PC-9 (cell line): ENCODE measurements at regions not wholly inside any gene's neighbourhood (a gene's known extent, or its start where the extent isn't known, plus 50 kb on each side); places are given as distances from the start of the nearest gene placed in this dataset.

ENCODE experiments used
- BruUV-seq: library from RNA; stranded (reverse); fragments of 400-500 nt; replicated peaks from 2 replicates; lab custom pipeline; 2021; lab: Mats Ljungman, UMichigan
- CTCF ChIA-PET: fragments of 300-600 bp; sonication (Branson Sonifier 250); formaldehyde crosslinking; loops from one replicate; lab custom pipeline; 2022; ENCODE audit warnings: antibody characterized with exemption; lab: Charles Lee
- POLR2A ChIA-PET: fragments of 300-600 bp; sonication (Branson Sonifier 250); formaldehyde crosslinking; loops from one replicate; lab custom pipeline; 2022; ENCODE audit warnings: antibody characterized with exemption; ENCODE audit not compliant: unreplicated experiment; lab: Charles Lee
- DNase-seq, 2 experiments: peaks; one replicate each; pipeline versions ENCODE4 v3.0.0 to v3.0.0-alpha.2; 2015 to 2022; ENCODE audit warnings: mixed read lengths in 1 of 2
- H2AFZ ChIP-seq: fragments of 200-600 bp; sonication (generic); 2 replicates; pipeline ENCODE4 v1.8.1; 2017; ENCODE audit warnings: antibody characterized with exemption
- H3F3A ChIP-seq: fragments of 200-600 bp; sonication (generic); 2 replicates; pipeline ENCODE4 v1.8.1; 2017; ENCODE audit warnings: antibody characterized with exemption, mild to moderate bottlenecking, low read depth; ENCODE audit not compliant: insufficient read depth
- H3K27ac ChIP-seq: fragments of 200-600 bp; sonication (generic); 2 replicates; pipeline ENCODE4 v1.6.1; 2016; ENCODE audit warnings: mixed run types
- H3K27me3 ChIP-seq: fragments of 200-600 bp; sonication (generic); 2 replicates; pipeline ENCODE4 v1.6.1; 2016; ENCODE audit warnings: low read depth, mixed run types; ENCODE audit not compliant: insufficient read depth
- H3K36me3 ChIP-seq: fragments of 200-600 bp; sonication (generic); 2 replicates; pipeline ENCODE4 v1.6.1; 2016; ENCODE audit warnings: low read depth, mixed run types
- H3K4me1 ChIP-seq: fragments of 200-600 bp; sonication (generic); replicated peaks from 2 replicates; pipeline ENCODE4 v1.6.1; 2016; ENCODE audit warnings: mixed run types; ENCODE audit not compliant: insufficient read depth
- H3K4me2 ChIP-seq: fragments of 200-600 bp; sonication (generic); 2 replicates; pipeline ENCODE4 v1.6.1; 2017; ENCODE audit warnings: mixed run types
- H3K4me3 ChIP-seq: fragments of 200-600 bp; sonication (generic); 2 replicates; pipeline ENCODE4 v1.6.1; 2016; ENCODE audit warnings: mixed run types
- H3K79me2 ChIP-seq: fragments of 200-600 bp; sonication (generic); 2 replicates; pipeline ENCODE4 v1.6.1; 2017; ENCODE audit warnings: low read depth, mixed run types
- H3K9me2 ChIP-seq: fragments of 200-600 bp; sonication (generic); 2 replicates; pipeline ENCODE4 v1.8.1; 2017; ENCODE audit warnings: mild to moderate bottlenecking; ENCODE audit not compliant: insufficient read depth
- H3K9me3 ChIP-seq: fragments of 200-600 bp; sonication (generic); 2 replicates; pipeline ENCODE4 v1.8.1; 2016; ENCODE audit warnings: low read depth; ENCODE audit not compliant: insufficient read depth
- H4K20me1 ChIP-seq: fragments of 200-600 bp; sonication (generic); 2 replicates; pipeline ENCODE4 v1.8.1; 2017; ENCODE audit not compliant: insufficient read depth
- EZH2 ChIP-seq: fragments of 200-600 bp; sonication (generic); IDR thresholded peaks from 2 replicates; pipeline ENCODE4 v1.8.0; 2017; ENCODE audit warnings: antibody characterized with exemption, low read depth
- intact Hi-C: fragments of 100-400 bp; cut with micrococcal nuclease; formaldehyde crosslinking; loops from one replicate; pipeline ENCODE4 v1.10.0; 2022; ENCODE audit not compliant: unreplicated experiment
- TF ChIP-seq, protein P1 (sequence below): fragments of 200-600 bp; sonication (generic); conservative IDR thresholded peaks from 2 replicates; pipeline ENCODE4 v1.6.1; 2017; ENCODE audit warnings: mixed run types, antibody characterized with exemption, mild to moderate bottlenecking, moderate library complexity

GRCh38 chr7:159263430-159263829 is 118.8 kb upstream of the VIPR2 start:
- intact Hi-C loops: no loop called here
- TF ChIP-seq EZH2: no peak
- TF ChIP-seq, protein P1, sequence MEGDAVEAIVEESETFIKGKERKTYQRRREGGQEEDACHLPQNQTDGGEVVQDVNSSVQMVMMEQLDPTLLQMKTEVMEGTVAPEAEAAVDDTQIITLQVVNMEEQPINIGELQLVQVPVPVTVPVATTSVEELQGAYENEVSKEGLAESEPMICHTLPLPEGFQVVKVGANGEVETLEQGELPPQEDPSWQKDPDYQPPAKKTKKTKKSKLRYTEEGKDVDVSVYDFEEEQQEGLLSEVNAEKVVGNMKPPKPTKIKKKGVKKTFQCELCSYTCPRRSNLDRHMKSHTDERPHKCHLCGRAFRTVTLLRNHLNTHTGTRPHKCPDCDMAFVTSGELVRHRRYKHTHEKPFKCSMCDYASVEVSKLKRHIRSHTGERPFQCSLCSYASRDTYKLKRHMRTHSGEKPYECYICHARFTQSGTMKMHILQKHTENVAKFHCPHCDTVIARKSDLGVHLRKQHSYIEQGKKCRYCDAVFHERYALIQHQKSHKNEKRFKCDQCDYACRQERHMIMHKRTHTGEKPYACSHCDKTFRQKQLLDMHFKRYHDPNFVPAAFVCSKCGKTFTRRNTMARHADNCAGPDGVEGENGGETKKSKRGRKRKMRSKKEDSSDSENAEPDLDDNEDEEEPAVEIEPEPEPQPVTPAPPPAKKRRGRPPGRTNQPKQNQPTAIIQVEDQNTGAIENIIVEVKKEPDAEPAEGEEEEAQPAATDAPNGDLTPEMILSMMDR: no peak
- Histone ChIP-seq H3K36me3 (no peaks in the 10 kb centered on the region), H3K9me2 (no peaks in the 10 kb centered on the region), H3K4me1 (no peaks in the 10 kb centered on the region), H3K4me2 (no peak overlapping the region), H3K4me3 (no peak overlapping the region), H3K79me2 (no peaks in the 10 kb centered on the region), H3K27me3 (peaks cover 12% of the 10 kb centered on the region; the same call in 1 of the 2 replicates), H3F3A (no peaks in the 10 kb centered on the region), H3K27ac (no peak overlapping the region), H2AFZ (no peak overlapping the region), H3K9me3 (no peaks in the 10 kb centered on the region), H4K20me1 (no peaks in the 10 kb centered on the region; the same call in 1 of the 2 replicates)
- ChIA-PET POLR2A (no interaction called here), CTCF (no interaction called here)
- BruUV-seq: no TSS peak
- no peak for DNase-seq

GRCh38 chr7:159253657-159254056 is 109.0 kb upstream of the VIPR2 start:
- H3K27me3 ChIP-seq: peaks cover 51% of the 10 kb centered on the region
- no peaks in the 10 kb centered on the region for H3K9me3 ChIP-seq
- H3K79me2 ChIP-seq: no peaks in the 10 kb centered on the region
- no peak overlapping the region for H3K4me2 ChIP-seq
- H3K36me3 ChIP-seq: no peaks in the 10 kb centered on the region
- no peaks in the 10 kb centered on the region for H3K9me2 ChIP-seq
- H3K4me3 ChIP-seq: no peak overlapping the region
- ChIA-PET POLR2A (no interaction called here), CTCF (no interaction called here)
- DNase-seq: no peak
- H3K27ac ChIP-seq: no peak overlapping the region
- no peaks in the 10 kb centered on the region for H3K4me1 ChIP-seq
- no TSS peak for BruUV-seq
- H4K20me1 ChIP-seq: 0 out of 2 replicates have a peak, but pooled peaks cover 6% of the 10 kb centered on the region
- H3F3A ChIP-seq: no peaks in the 10 kb centered on the region
- intact Hi-C loops: no loop called here
- TF ChIP-seq EZH2: no peak
- TF ChIP-seq, protein P1: no peak
- no peak overlapping the region for H2AFZ ChIP-seq

- BruUV-seq: no TSS peak
- H3K4me1 ChIP-seq: no peaks in the 10 kb centered on the region
- no peaks in the 10 kb centered on the region for H3K9me2 ChIP-seq
- no peaks in the 10 kb centered on the region for H3K79me2 ChIP-seq
- no peaks in the 10 kb centered on the region for H3F3A ChIP-seq
- CTCF ChIA-PET: no interaction called here
- H4K20me1 ChIP-seq: 0 out of 2 replicates have a peak, but pooled peaks cover 3% of the 10 kb centered on the region
- POLR2A ChIA-PET: no interaction called here
- no peak overlapping the region for H3K4me2 ChIP-seq
- DNase-seq: no peak
- H3K9me3 ChIP-seq: no peaks in the 10 kb centered on the region
- no peaks in the 10 kb centered on the region for H3K36me3 ChIP-seq
- H2AFZ ChIP-seq: no peak overlapping the region
- TF ChIP-seq EZH2: no peak
- TF ChIP-seq, protein P1: no peak
- no peak overlapping the region for H3K27ac ChIP-seq
- intact Hi-C loops: no loop called here
- H3K4me3 ChIP-seq: no peak overlapping the region
- H3K27me3 ChIP-seq: peaks cover 40% of the 10 kb centered on the region
Observed at GRCh38 chr7:159250471-159250870, 105.8 kb upstream of the VIPR2 start.
